OCI-LY3 (cell line): ENCODE measurements at regions not wholly inside any gene's neighbourhood (a gene's known extent, or its start where the extent isn't known, plus 50 kb on each side); places are given as distances from the start of the nearest gene placed in this dataset.

Experiments
- H2AFZ ChIP-seq: fragments of 200-600, 300-600 bp; shearing (Covaris generic); 2 replicates; pipeline ENCODE4 v1.6.0; 2014; ENCODE audit warnings: antibody characterized with exemption, low read depth, low read length
- H3K27ac ChIP-seq: fragments of 200-600, 300-600 bp; sonication (generic); 2 replicates; pipeline ENCODE4 v1.5.1; 2014; ENCODE audit warnings: mild to moderate bottlenecking, low read length, moderate library complexity, mixed read lengths
- H3K27me3 ChIP-seq: fragments of 200-600, 300-600 bp; sonication (generic); 2 replicates; pipeline ENCODE4 v1.6.1; 2014; ENCODE audit warnings: low read depth, low read length, mixed read lengths
- H3K36me3 ChIP-seq: fragments of 200-600, 300-600 bp; sonication (generic); replicated peaks from 2 replicates; pipeline ENCODE3; 2014; ENCODE audit warnings: low read depth, low read length, mixed read lengths
- H3K4me1 ChIP-seq: fragments of 300-600, 200-600 bp; sonication (generic); 2 replicates; pipeline ENCODE4 v1.6.1; 2014; ENCODE audit warnings: low read length, mixed read lengths
- H3K4me2 ChIP-seq: fragments of 200-600, 300-600 bp; sonication (generic); 2 replicates; pipeline ENCODE4 v1.6.1; 2014; ENCODE audit warnings: low read length, mixed read lengths
- H3K4me3 ChIP-seq: fragments of 300-600, 200-600 bp; sonication (generic); 2 replicates; pipeline ENCODE4 v1.5.1; 2014; ENCODE audit warnings: antibody characterized with exemption, mild to moderate bottlenecking, low read length, moderate library complexity
- H3K79me2 ChIP-seq: fragments of 300-600, 200-600 bp; shearing (Covaris generic); 2 replicates; pipeline ENCODE4 v1.6.1; 2014; ENCODE audit warnings: mild to moderate bottlenecking, low read length, mixed read lengths
- H3K9ac ChIP-seq: fragments of 300-600, 200-600 bp; shearing (Covaris generic); 2 replicates; pipeline ENCODE4 v1.6.0; 2014; ENCODE audit warnings: mild to moderate bottlenecking, low read length, moderate library complexity
- H3K9me3 ChIP-seq: fragments of 200-600, 300-600 bp; shearing (Covaris generic); 2 replicates; pipeline ENCODE4 v1.6.1; 2014; ENCODE audit warnings: low read length, mixed read lengths; ENCODE audit not compliant: insufficient read depth
- H4K20me1 ChIP-seq: fragments of 200-600, 300-600 bp; sonication (generic); 2 replicates; pipeline ENCODE4 v1.6.1; 2016; ENCODE audit warnings: low read length, mixed read lengths; ENCODE audit not compliant: insufficient read depth
- CTCF ChIP-seq: fragments of 200-600, 300-600 bp; sonication (generic); IDR thresholded peaks from 2 replicates; pipeline ENCODE4 v1.5.1; 2014; ENCODE audit warnings: antibody characterized with exemption, low read length, low read depth
- EZH2phosphoT487 ChIP-seq: fragments of 200-600 bp; shearing (Covaris generic); IDR thresholded peaks from 2 replicates; pipeline ENCODE4 v1.6.1; 2018; ENCODE audit warnings: antibody characterized with exemption, mixed run types, low read depth

GRCh38 chr5:164051745-164052144 lies 546.3 kb downstream of the MAT2B start:
- no peaks in the 10 kb centered on the region for H3K4me1 ChIP-seq
- TF ChIP-seq CTCF (no peak), EZH2phosphoT487 (no peak)
- no peaks in the 10 kb centered on the region for H3K27me3 ChIP-seq
- H3K9me3 ChIP-seq, result no peaks in the 10 kb centered on the region
- H3K9ac ChIP-seq, result no peak overlapping the region
- H3K36me3 ChIP-seq, result no peaks in the 10 kb centered on the region
- no peak overlapping the region for H3K4me3 ChIP-seq
- no peak overlapping the region for H3K27ac ChIP-seq
- no peaks in the 10 kb centered on the region for H4K20me1 ChIP-seq
- no peak overlapping the region for H2AFZ ChIP-seq
- H3K4me2 ChIP-seq, result no peak overlapping the region
- H3K79me2 ChIP-seq, result no peaks in the 10 kb centered on the region

GRCh38 chr5:164052536-164053093 lies 547.2 kb downstream of the MAT2B start:
- H3K27ac ChIP-seq, result no peak overlapping the region
- H3K27me3 ChIP-seq, result no peaks in the 10 kb centered on the region
- H2AFZ ChIP-seq, result no peak overlapping the region
- no peaks in the 10 kb centered on the region for H3K9me3 ChIP-seq
- H3K4me1 ChIP-seq, result no peaks in the 10 kb centered on the region
- no peak overlapping the region for H3K9ac ChIP-seq
- no peak overlapping the region for H3K4me3 ChIP-seq
- no peaks in the 10 kb centered on the region for H4K20me1 ChIP-seq
- no peaks in the 10 kb centered on the region for H3K36me3 ChIP-seq
- H3K79me2 ChIP-seq, result no peaks in the 10 kb centered on the region
- TF ChIP-seq EZH2phosphoT487 (no peak), CTCF (no peak)
- H3K4me2 ChIP-seq, result no peak overlapping the region

- TF ChIP-seq CTCF (no peak), EZH2phosphoT487 (no peak)
- Histone ChIP-seq H3K9ac (no peak overlapping the region), H3K27ac (no peak overlapping the region), H2AFZ (no peak overlapping the region), H3K9me3 (no peaks in the 10 kb centered on the region), H3K4me1 (no peaks in the 10 kb centered on the region), H3K4me2 (no peak overlapping the region), H4K20me1 (no peaks in the 10 kb centered on the region), H3K27me3 (no peaks in the 10 kb centered on the region), H3K4me3 (no peak overlapping the region), H3K36me3 (no peaks in the 10 kb centered on the region), H3K79me2 (no peaks in the 10 kb centered on the region)
These were observed 547.7 kb downstream of the MAT2B start for GRCh38 chr5:164053123-164053522.

- no peak overlapping the region for H3K4me3 ChIP-seq
- no peak overlapping the region for H3K4me2 ChIP-seq
- no peak overlapping the region for H3K27ac ChIP-seq
- no peak for TF ChIP-seq EZH2phosphoT487
- no peak for TF ChIP-seq CTCF
- no peaks in the 10 kb centered on the region for H3K79me2 ChIP-seq
- no peaks in the 10 kb centered on the region for H4K20me1 ChIP-seq
- H3K9me3 ChIP-seq, result no peaks in the 10 kb centered on the region
- H3K27me3 ChIP-seq, result no peaks in the 10 kb centered on the region
- no peak overlapping the region for H3K9ac ChIP-seq
- no peak overlapping the region for H2AFZ ChIP-seq
- no peaks in the 10 kb centered on the region for H3K4me1 ChIP-seq
- no peaks in the 10 kb centered on the region for H3K36me3 ChIP-seq
These were observed 549.0 kb downstream of the MAT2B start for GRCh38 chr5:164054461-164054860.
